GM12878 (cell line): ENCODE measurements at regions not wholly inside any gene's neighbourhood (a gene's known extent, or its start where the extent isn't known, plus 50 kb on each side); places are given as distances from the start of the nearest gene placed in this dataset.

Experiments used
- ATAC-seq: fragments of 200-7000 bp; cut with Tn5 transposase; 3 replicates; pipeline ENCODE4 v1.9.1; 2020; ENCODE audit warnings: mild to moderate bottlenecking, moderate library complexity
- BruUV-seq: library from RNA; stranded (reverse); fragments of 400-500 nt; replicated peaks from 2 replicates; lab custom pipeline; 2021; lab: Mats Ljungman, UMichigan
- CTCF ChIA-PET: fragments of 300-600 bp; sonication (Branson Sonifier 250); formaldehyde crosslinking; extraction: SDS; loops from one replicate; lab custom pipeline; 2021; ENCODE audit warnings: inconsistent platforms; lab: Yijun Ruan, JAX
- POLR2A ChIA-PET: fragments of 350-600 bp; formaldehyde crosslinking; extraction: SDS; loops from one replicate; lab custom pipeline; 2021; ENCODE audit warnings: inconsistent platforms; lab: Charles Lee
- RAD21 ChIA-PET: fragments of 300-600 bp; sonication (Branson Sonifier 250); formaldehyde crosslinking; loops from one replicate; lab custom pipeline; 2023; ENCODE audit warnings: antibody characterized with exemption; ENCODE audit not compliant: unreplicated experiment; lab: Charles Lee
- SMC1A ChIA-PET: fragments of 300-600 bp; sonication (Branson Sonifier 250); formaldehyde crosslinking; loops from one replicate; lab custom pipeline; 2023; ENCODE audit not compliant: unreplicated experiment, uncharacterized antibody; lab: Charles Lee
- DNase-seq: peaks from one replicate; pipeline ENCODE4 v3.0.0-alpha.2; 2011; ENCODE audit warnings: low read depth, low spot score
- FAIRE-seq: peaks from 3 replicates; lab custom pipeline; 2011; peaks lifted over from hg19 to GRCh38; lab: Jason Lieb, UNC
- H2AFZ ChIP-seq: 2 replicates; pipeline ENCODE4 v1.6.0; 2011; ENCODE audit warnings: low read depth, low read length, control low read depth; ENCODE audit not compliant: control insufficient read depth
- H3K27ac ChIP-seq: 2 replicates; pipeline ENCODE4 v1.5.1; 2011; ENCODE audit warnings: control low read depth; ENCODE audit not compliant: control insufficient read depth, insufficient read depth
- H3K27me3 ChIP-seq, 2 experiments: replicated peaks in 1 of 2; 2 replicates each; pipeline versions ENCODE4 v1.6.0 to v1.6.1; 2011; ENCODE audit warnings: low read length in 1 of 2; ENCODE audit not compliant: control insufficient read depth in 2 of 2, insufficient read depth in 2 of 2
- H3K36me3 ChIP-seq, 2 experiments: 2 replicates each; pipeline ENCODE4 v1.5.1; 2011; ENCODE audit warnings: low read length in 1 of 2; ENCODE audit not compliant: control insufficient read depth in 2 of 2, insufficient read depth in 2 of 2
- H3K4me1 ChIP-seq: 2 replicates; pipeline ENCODE4 v1.6.1; 2011; ENCODE audit warnings: mild to moderate bottlenecking, low read length, moderate library complexity, mixed read lengths; ENCODE audit not compliant: control insufficient read depth, insufficient read depth
- H3K4me2 ChIP-seq: 2 replicates; pipeline ENCODE4 v1.6.0; 2011; ENCODE audit warnings: control low read depth; ENCODE audit not compliant: control insufficient read depth, insufficient read depth
- H3K4me3 ChIP-seq: fragments of 200-600 bp; sonication (generic); 2 replicates; pipeline ENCODE4 v1.5.1; 2016
- H3K79me2 ChIP-seq: 2 replicates; pipeline ENCODE4 v1.6.0; 2011; ENCODE audit warnings: low read length; ENCODE audit not compliant: control insufficient read depth, insufficient read depth
- H3K9ac ChIP-seq: 2 replicates; pipeline ENCODE4 v1.8.0; 2011; ENCODE audit warnings: low read length, control low read depth, mixed read lengths; ENCODE audit not compliant: control insufficient read depth, insufficient read depth
- H3K9me3 ChIP-seq: replicated peaks from 3 replicates; pipeline ENCODE4 v1.5.1; 2011; ENCODE audit warnings: mild to moderate bottlenecking, low read length; ENCODE audit not compliant: control insufficient read depth, insufficient read depth
- H4K20me1 ChIP-seq: 2 replicates; pipeline ENCODE4 v1.6.0; 2011; ENCODE audit not compliant: control insufficient read depth, insufficient read depth
- ATF3 ChIP-seq: IDR thresholded peaks from 2 replicates; pipeline ENCODE4 v1.6.1; 2011; ENCODE audit warnings: low read depth, mild to moderate bottlenecking, low read length, moderate library complexity, borderline replicate concordance; ENCODE audit errors: extremely low read depth
- EZH2 ChIP-seq: IDR thresholded peaks from 2 replicates; pipeline ENCODE4 v1.6.1; 2012; ENCODE audit warnings: low read depth, mild to moderate bottlenecking, control low read depth, inconsistent platforms, low read length, borderline replicate concordance; ENCODE audit not compliant: control insufficient read depth
- GABPA ChIP-seq: IDR thresholded peaks from 2 replicates; pipeline ENCODE4 v1.6.1; 2014; ENCODE audit warnings: antibody characterized with exemption, low read depth, mild to moderate bottlenecking, inconsistent platforms
- HDAC6 ChIP-seq: fragments of 200-600 bp; sonication (generic); IDR thresholded peaks from one replicate; pipeline ENCODE4 v1.8.0; 2017; ENCODE audit warnings: antibody characterized with exemption; ENCODE audit not compliant: unreplicated experiment
- JUNB ChIP-seq: IDR thresholded peaks from 2 replicates; pipeline ENCODE4 v1.6.1; 2016; ENCODE audit warnings: antibody characterized with exemption, mild to moderate bottlenecking
- STAT1 ChIP-seq: fragments of 450-650 bp; conservative IDR thresholded peaks from 2 replicates; pipeline ENCODE4 v1.6.1; 2014; ENCODE audit warnings: antibody characterized with exemption, mild to moderate bottlenecking
- TCF12 ChIP-seq: IDR thresholded peaks from 2 replicates; pipeline ENCODE4 v1.6.1; 2011; ENCODE audit warnings: low read depth, mild to moderate bottlenecking, low read length
- ZBTB4 ChIP-seq: fragments of 450-650 bp; formaldehyde crosslinking; IDR thresholded peaks from 2 replicates; pipeline ENCODE4 v1.4.0; 2022; ENCODE audit warnings: mild to moderate bottlenecking, moderate library complexity
- WGBS: methylation state at CpG from one replicate; pipeline ENCODE4 v1.1.6; 2016; ENCODE audit warnings: low lambda C conversion rate; ENCODE audit not compliant: insufficient replicate concordance, insufficient coverage; ENCODE audit errors: missing lambda C conversion rate; 5-methylcytosine and 5-hydroxymethylcytosine counted together
- in situ Hi-C: fragments of 300-500 bp; cut with MboI; formaldehyde crosslinking; loops from 9 replicates; pipeline ENCODE4 v1.14.3; 2018; ENCODE audit warnings: mixed read lengths
- intact Hi-C: fragments of 100-400 bp; cut with micrococcal nuclease; formaldehyde crosslinking; loops from one replicate; pipeline ENCODE4 v1.14.2; 2022; ENCODE audit not compliant: unreplicated experiment
- TF ChIP-seq, protein P1 (sequence below): fragments of 450-650 bp; IDR thresholded peaks from 2 replicates; pipeline ENCODE4 v1.6.1; 2016; ENCODE audit warnings: mild to moderate bottlenecking
- TF ChIP-seq, protein P2 (sequence below): fragments of 450-650 bp; conservative IDR thresholded peaks from 2 replicates; pipeline ENCODE4 v1.6.1; 2017; ENCODE audit warnings: mild to moderate bottlenecking, moderate library complexity

- Histone ChIP-seq H3K9ac (no peak overlapping the region), H3K4me3 (no peak overlapping the region), H2AFZ (no peak overlapping the region), H3K27me3 (no peaks in the 10 kb centered on the region), H3K27ac (no peak overlapping the region), H3K9me3 (no peaks in the 10 kb centered on the region), H3K4me1 (no peaks in the 10 kb centered on the region), H3K79me2 (no peaks in the 10 kb centered on the region), H4K20me1 (no peaks in the 10 kb centered on the region), H3K4me2 (no peak overlapping the region), H3K36me3 (no peaks in the 10 kb centered on the region)
- CTCF ChIA-PET: interaction anchor here (1.0 to 9.4 kb wide), 3 partner anchors 31 to 475 kb away, joined by 3 to 241 read pairs (median 71); no protein-coding TSS in a partner anchor
- in situ Hi-C loops: no loop called here
- FAIRE-seq (no peak), ATAC-seq (no peak), DNase-seq (no peak)
- no TSS peak for BruUV-seq
- POLR2A ChIA-PET: no interaction called here
- no peak for TF ChIP-seq JUNB
- TF ChIP-seq GABPA: no peak
- no peak for TF ChIP-seq STAT1
- TF ChIP-seq, protein P1, sequence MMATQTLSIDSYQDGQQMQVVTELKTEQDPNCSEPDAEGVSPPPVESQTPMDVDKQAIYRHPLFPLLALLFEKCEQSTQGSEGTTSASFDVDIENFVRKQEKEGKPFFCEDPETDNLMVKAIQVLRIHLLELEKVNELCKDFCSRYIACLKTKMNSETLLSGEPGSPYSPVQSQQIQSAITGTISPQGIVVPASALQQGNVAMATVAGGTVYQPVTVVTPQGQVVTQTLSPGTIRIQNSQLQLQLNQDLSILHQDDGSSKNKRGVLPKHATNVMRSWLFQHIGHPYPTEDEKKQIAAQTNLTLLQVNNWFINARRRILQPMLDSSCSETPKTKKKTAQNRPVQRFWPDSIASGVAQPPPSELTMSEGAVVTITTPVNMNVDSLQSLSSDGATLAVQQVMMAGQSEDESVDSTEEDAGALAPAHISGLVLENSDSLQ: no peak
- no peak for TF ChIP-seq TCF12
- TF ChIP-seq, protein P2, sequence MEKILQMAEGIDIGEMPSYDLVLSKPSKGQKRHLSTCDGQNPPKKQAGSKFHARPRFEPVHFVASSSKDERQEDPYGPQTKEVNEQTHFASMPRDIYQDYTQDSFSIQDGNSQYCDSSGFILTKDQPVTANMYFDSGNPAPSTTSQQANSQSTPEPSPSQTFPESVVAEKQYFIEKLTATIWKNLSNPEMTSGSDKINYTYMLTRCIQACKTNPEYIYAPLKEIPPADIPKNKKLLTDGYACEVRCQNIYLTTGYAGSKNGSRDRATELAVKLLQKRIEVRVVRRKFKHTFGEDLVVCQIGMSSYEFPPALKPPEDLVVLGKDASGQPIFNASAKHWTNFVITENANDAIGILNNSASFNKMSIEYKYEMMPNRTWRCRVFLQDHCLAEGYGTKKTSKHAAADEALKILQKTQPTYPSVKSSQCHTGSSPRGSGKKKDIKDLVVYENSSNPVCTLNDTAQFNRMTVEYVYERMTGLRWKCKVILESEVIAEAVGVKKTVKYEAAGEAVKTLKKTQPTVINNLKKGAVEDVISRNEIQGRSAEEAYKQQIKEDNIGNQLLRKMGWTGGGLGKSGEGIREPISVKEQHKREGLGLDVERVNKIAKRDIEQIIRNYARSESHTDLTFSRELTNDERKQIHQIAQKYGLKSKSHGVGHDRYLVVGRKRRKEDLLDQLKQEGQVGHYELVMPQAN: no peak
- no peak for TF ChIP-seq ZBTB4 (CRISPR knock-in tag)
- TF ChIP-seq ATF3: no peak
- no peak for TF ChIP-seq EZH2
- TF ChIP-seq HDAC6: no peak
- RAD21 ChIA-PET: interaction anchor here (2.4 to 7.4 kb wide), 2 partner anchors 31 to 477 kb away, joined by 23 to 96 read pairs; no protein-coding TSS in a partner anchor
- intact Hi-C loops: no loop called here
- WGBS: 36% methylated on average over 3 of the region's 3 CpGs
- SMC1A ChIA-PET: no interaction called here
These were observed 53.7 kb downstream of the SCN11A start for GRCh38 chr3:38998086-38998485.
